ENCODE measurements at regions not wholly inside any gene's neighbourhood (a gene's known extent, or its start where the extent isn't known, plus 50 kb on each side); places are given as distances from the start of the nearest gene placed in this dataset.
A peak's percentile ranks its signal among the peaks of the same experiment; 100 is the strongest.

DNA sequence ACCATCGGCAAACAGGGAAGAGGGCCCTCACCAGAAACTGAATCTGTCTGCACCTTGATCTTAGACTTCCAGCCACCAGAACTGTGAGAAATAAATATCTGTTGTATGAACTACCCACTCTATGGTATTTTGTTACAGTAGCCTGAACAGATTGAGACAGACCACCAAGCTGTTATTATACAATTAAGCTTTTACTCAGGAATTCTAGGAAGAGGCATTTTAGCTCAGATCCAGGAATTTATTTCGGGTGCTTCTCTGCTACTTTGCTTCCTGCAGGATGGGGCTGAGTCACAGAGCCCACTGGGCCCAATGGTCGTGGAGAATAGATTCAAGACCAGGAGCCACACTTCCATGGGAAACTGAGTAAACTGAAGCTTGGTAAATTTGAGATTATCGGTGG, 145.5 kb upstream of the PFN2 start:
- Histone ChIP-seq H3K4me1 (ENCODE audit: low read depth) (no peaks in the 10 kb centered on the region), H3K27me3 (no peaks in the 10 kb centered on the region), H3K4me3 (no peak overlapping the region), H3K36me3 (no peaks in the 10 kb centered on the region), H3K9me3 (ENCODE audit: low read depth) (no peaks in the 10 kb centered on the region), H3K27ac (no peak overlapping the region)
- DNase-seq (ENCODE audit: low read depth in 1 of 2, low spot score in 1 of 2): no peak
- TF ChIP-seq, protein P1, sequence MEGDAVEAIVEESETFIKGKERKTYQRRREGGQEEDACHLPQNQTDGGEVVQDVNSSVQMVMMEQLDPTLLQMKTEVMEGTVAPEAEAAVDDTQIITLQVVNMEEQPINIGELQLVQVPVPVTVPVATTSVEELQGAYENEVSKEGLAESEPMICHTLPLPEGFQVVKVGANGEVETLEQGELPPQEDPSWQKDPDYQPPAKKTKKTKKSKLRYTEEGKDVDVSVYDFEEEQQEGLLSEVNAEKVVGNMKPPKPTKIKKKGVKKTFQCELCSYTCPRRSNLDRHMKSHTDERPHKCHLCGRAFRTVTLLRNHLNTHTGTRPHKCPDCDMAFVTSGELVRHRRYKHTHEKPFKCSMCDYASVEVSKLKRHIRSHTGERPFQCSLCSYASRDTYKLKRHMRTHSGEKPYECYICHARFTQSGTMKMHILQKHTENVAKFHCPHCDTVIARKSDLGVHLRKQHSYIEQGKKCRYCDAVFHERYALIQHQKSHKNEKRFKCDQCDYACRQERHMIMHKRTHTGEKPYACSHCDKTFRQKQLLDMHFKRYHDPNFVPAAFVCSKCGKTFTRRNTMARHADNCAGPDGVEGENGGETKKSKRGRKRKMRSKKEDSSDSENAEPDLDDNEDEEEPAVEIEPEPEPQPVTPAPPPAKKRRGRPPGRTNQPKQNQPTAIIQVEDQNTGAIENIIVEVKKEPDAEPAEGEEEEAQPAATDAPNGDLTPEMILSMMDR (IDR thresholded peaks at IDR 0.05; ENCODE audit: low read depth, low read length): no peak

DNA sequence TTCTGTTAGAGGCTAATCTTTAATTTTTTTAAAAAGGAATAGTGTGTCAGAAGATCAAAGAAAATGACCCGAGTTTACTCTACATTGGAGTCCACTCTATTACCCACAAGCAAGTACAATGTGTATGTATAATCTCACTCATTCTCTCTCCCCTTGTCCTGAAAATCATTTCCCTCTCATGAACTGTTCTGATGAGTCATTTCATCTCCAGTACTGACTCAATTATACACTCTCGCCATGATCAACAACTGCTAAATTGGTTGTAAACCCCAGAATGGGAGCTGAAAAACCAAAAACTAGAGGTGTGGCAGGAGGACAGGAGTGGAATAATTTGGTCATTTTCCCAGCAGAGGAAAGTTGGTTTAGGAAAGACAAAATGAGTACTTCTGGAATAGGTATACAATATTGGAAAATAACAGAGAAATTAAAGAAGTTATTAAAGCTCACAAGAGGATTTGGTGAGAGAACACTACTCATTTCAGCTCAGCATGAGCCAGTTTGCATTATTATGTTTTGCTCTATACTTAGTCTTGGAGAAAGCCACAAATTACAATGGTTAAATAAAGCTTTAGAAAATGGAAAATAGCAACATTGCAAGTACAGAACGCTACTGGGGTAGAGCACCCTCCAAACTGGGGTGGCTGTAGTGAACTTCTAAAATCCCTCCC, 144.3 kb upstream of the PFN2 start:
- H3K36me3 ChIP-seq: no peaks in the 10 kb centered on the region
- H3K4me3 ChIP-seq: no peak overlapping the region
- H3K27ac ChIP-seq: no peak overlapping the region
- DNase-seq (ENCODE audit: low read depth in 1 of 2, low spot score in 1 of 2): peak in 1 of 2 donors; percentile 30
- H3K27me3 ChIP-seq: no peaks in the 10 kb centered on the region
- TF ChIP-seq, protein P1 (IDR thresholded peaks at IDR 0.05; ENCODE audit: low read depth, low read length): no peak
- H3K9me3 ChIP-seq (ENCODE audit: low read depth): no peaks in the 10 kb centered on the region
- no peaks in the 10 kb centered on the region for H3K4me1 ChIP-seq (ENCODE audit: low read depth)

DNA sequence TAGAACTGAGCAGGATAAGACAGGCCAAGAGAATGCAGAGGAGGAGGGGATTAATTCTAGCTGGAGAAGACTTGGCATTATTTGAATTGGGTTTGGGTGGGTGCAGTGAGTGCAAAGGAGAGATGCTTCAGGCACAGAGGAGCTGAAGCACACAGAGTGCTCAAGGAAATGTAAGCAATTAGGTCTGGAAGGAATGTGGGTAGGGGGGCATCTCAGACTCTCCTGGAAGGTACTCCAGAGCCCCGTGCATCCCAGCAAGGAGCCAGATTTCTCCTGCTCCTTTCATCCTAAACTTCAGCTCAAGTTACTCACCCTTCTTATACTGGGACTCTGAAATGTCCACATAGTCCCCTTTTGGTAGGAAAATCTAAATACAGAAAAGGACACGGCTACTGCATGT, 143.6 kb upstream of the PFN2 start:
- H3K27me3 ChIP-seq: no peaks in the 10 kb centered on the region
- H3K27ac ChIP-seq: no peak overlapping the region
- no peaks in the 10 kb centered on the region for H3K9me3 ChIP-seq (ENCODE audit: low read depth)
- H3K4me3 ChIP-seq: no peak overlapping the region
- TF ChIP-seq, protein P1 (IDR thresholded peaks at IDR 0.05; ENCODE audit: low read depth, low read length): no peak
- no peaks in the 10 kb centered on the region for H3K4me1 ChIP-seq (ENCODE audit: low read depth)
- no peaks in the 10 kb centered on the region for H3K36me3 ChIP-seq
- no peak for DNase-seq (ENCODE audit: low read depth in 1 of 2, low spot score in 1 of 2)

DNA sequence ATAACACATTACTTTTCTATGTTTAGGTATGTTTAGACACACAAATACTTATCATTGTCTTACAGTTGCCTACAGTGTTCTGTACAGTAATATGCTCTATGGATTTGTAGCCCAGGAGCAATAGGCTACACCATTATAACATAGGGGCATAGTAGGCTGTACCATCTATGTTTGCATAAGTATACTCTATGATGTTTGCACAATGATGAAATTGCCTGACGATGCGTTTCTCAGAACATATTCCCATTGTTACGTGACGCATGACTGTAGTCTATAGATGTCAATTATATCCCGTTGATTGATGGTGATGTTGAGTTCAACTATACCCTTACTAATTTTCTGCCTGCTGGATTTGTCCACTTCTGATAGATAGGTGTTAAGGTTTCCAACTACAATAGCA, 139.4 kb upstream of the PFN2 start:
- TF ChIP-seq, protein P1 (IDR thresholded peaks at IDR 0.05; ENCODE audit: low read depth, low read length): no peak
- Histone ChIP-seq H3K4me3 (no peak overlapping the region), H3K9me3 (ENCODE audit: low read depth) (no peaks in the 10 kb centered on the region), H3K4me1 (ENCODE audit: low read depth) (peaks cover 13% of the 10 kb centered on the region), H3K36me3 (no peaks in the 10 kb centered on the region), H3K27ac (no peak overlapping the region), H3K27me3 (no peaks in the 10 kb centered on the region)
- DNase-seq (ENCODE audit: low read depth in 1 of 2, low spot score in 1 of 2): no peak

DNA sequence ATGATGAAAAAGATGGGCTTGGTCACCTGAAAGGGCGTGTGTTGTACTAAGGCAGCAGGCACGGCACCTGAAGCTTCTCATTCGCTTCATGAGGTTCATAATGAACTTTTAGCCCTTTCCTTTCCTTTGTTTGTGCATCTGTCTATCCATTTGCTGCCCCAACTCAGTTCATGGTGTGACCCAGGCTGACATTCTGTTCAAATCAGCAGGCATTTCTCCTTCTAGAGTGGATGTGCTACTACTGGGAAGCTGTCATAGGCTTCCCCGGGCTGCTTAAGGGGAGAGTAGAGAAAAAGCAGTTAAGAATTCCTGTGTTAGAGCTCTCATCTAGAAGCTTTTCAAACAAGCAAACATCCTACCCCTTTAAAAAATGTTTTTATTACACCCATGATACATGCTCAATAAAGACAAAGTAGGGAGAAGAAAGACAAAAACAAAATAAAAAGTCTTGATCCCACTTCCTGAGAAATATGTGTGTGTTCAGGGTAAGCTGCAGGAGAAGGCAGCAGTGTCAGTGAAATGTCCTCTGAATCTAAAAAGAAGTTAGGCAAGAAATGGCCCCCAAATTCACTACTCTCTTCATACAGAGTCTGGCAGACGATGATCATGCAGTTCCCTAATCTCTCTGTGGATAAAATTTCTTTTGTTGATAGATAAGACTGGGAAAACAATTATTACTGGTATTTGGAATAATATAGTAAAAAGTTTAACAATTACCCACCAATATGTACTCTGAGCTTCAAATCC, 136.9 kb upstream of the PFN2 start:
- Histone ChIP-seq H3K27me3 (no peaks in the 10 kb centered on the region), H3K27ac (peak overlapping the region; percentile 39), H3K36me3 (no peaks in the 10 kb centered on the region), H3K4me3 (no peak overlapping the region), H3K4me1 (ENCODE audit: low read depth) (peaks cover 13% of the 10 kb centered on the region), H3K9me3 (ENCODE audit: low read depth) (no peaks in the 10 kb centered on the region)
- DNase-seq (ENCODE audit: low read depth in 1 of 2, low spot score in 1 of 2): peak; percentile 17 to 45
- TF ChIP-seq, protein P1 (IDR thresholded peaks at IDR 0.05; ENCODE audit: low read depth, low read length): no peak

Data from cardiac muscle cell (in vitro differentiated cells and primary cell).